H1 (cell line): ENCODE measurements at regions not wholly inside any gene's neighbourhood (a gene's known extent, or its start where the extent isn't known, plus 50 kb on each side); places are given as distances from the start of the nearest gene placed in this dataset.

Experiments
- CTCF ChIA-PET: fragments of 300-600 bp; sonication (Branson Sonifier 250); formaldehyde crosslinking; loops from one replicate; lab custom pipeline; 2021; ENCODE audit not compliant: partially characterized antibody; lab: Charles Lee
- POLR2A ChIA-PET: fragments of 300-600 bp; sonication (Branson Sonifier 250); formaldehyde crosslinking; loops from one replicate; lab custom pipeline; 2021; ENCODE audit warnings: inconsistent platforms; ENCODE audit not compliant: partially characterized antibody; lab: Charles Lee
- DNase-seq, 2 experiments: peaks; one replicate each; pipeline versions ENCODE4 v3.0.0 to v3.0.0-alpha.2; 2010 to 2022; ENCODE audit warnings: low spot score in 2 of 2, low read depth in 1 of 2, mixed read lengths in 1 of 2
- FAIRE-seq: peaks from 2 replicates; lab custom pipeline; 2011; peaks lifted over from hg19 to GRCh38; lab: Jason Lieb, UNC
- H2AFZ ChIP-seq: 2 replicates; pipeline ENCODE4 v1.8.1; 2012; ENCODE audit warnings: low read length, inconsistent platforms
- H2AK5ac ChIP-seq: 2 replicates; pipeline ENCODE4 v1.6.1; 2013; ENCODE audit warnings: low read depth, low read length
- H2BK120ac ChIP-seq: replicated peaks from 2 replicates; pipeline ENCODE3; 2013; ENCODE audit warnings: low read depth, low read length, inconsistent platforms
- H2BK12ac ChIP-seq: 2 replicates; pipeline ENCODE4 v1.6.1; 2013; ENCODE audit warnings: low read depth, low read length
- H2BK15ac ChIP-seq: 2 replicates; pipeline ENCODE4 v1.6.1; 2013; ENCODE audit warnings: low read length
- H2BK20ac ChIP-seq: 2 replicates; pipeline ENCODE4 v1.6.1; 2013; ENCODE audit warnings: low read length
- H2BK5ac ChIP-seq: 2 replicates; pipeline ENCODE4 v1.6.1; 2013; ENCODE audit warnings: low read depth, low read length
- H3K14ac ChIP-seq: 2 replicates; pipeline ENCODE4 v1.6.1; 2013; ENCODE audit warnings: inconsistent platforms; ENCODE audit not compliant: insufficient read length
- H3K18ac ChIP-seq: 2 replicates; pipeline ENCODE4 v1.6.1; 2013; ENCODE audit warnings: low read length; ENCODE audit errors: extremely low read depth
- H3K23ac ChIP-seq: 2 replicates; pipeline ENCODE4 v1.6.1; 2013; ENCODE audit warnings: inconsistent platforms; ENCODE audit not compliant: insufficient read length
- H3K23me2 ChIP-seq: 2 replicates; pipeline ENCODE4 v1.6.1; 2013; ENCODE audit warnings: low read depth, low read length
- H3K27ac ChIP-seq: 2 replicates; pipeline ENCODE4 v1.6.1; 2011; ENCODE audit warnings: low read depth, low read length, inconsistent platforms
- H3K27me3 ChIP-seq, 4 experiments: replicated peaks in 1 of 4; 1 replicate in 1 of 4; 2 replicates in 3 of 4; pipeline versions ENCODE4 v1.6.1 to v1.8.1; 2011 to 2013; ENCODE audit warnings: low read length in 3 of 4, mild to moderate bottlenecking in 3 of 4, inconsistent platforms in 2 of 4, mixed read lengths in 2 of 4, moderate library complexity in 1 of 4; ENCODE audit not compliant: control insufficient read depth in 3 of 4, insufficient read depth in 3 of 4; ENCODE audit errors: extremely low read depth in 1 of 4
- H3K36me3 ChIP-seq, 4 experiments: 2 replicates each; pipeline versions ENCODE4 v1.6.1 to v1.8.1; 2011 to 2013; ENCODE audit warnings: mild to moderate bottlenecking in 4 of 4, low read length in 3 of 4, moderate library complexity in 2 of 4, control low read depth in 1 of 4, inconsistent platforms in 1 of 4; ENCODE audit not compliant: insufficient read depth in 4 of 4, control insufficient read depth in 2 of 4
- H3K4ac ChIP-seq: replicated peaks from 2 replicates; pipeline ENCODE3; 2013; ENCODE audit warnings: low read length, low read depth, mixed read lengths, inconsistent platforms; ENCODE audit not compliant: insufficient read length
- H3K4me1 ChIP-seq, 4 experiments: replicated peaks in 1 of 4; 1 replicate in 1 of 4; 2 replicates in 3 of 4; pipeline versions ENCODE4 v1.6.1 to v1.8.1; 2011 to 2013; ENCODE audit warnings: low read length in 3 of 4, inconsistent platforms in 2 of 4, mixed read lengths in 1 of 4; ENCODE audit not compliant: insufficient read depth in 4 of 4, control insufficient read depth in 3 of 4
- H3K4me2 ChIP-seq, 2 experiments: 2 replicates each; pipeline versions ENCODE4 v1.6.1 to v1.8.1; 2011 to 2013; ENCODE audit warnings: low read depth in 2 of 2, low read length in 2 of 2, control low read depth in 1 of 2, inconsistent platforms in 1 of 2, mild to moderate bottlenecking in 1 of 2; ENCODE audit not compliant: insufficient read depth in 1 of 2
- H3K4me3 ChIP-seq, 4 experiments: fragments of 200-600, 300-600 bp in 1 of 4; sonication (generic), shearing (Covaris generic), sonication (Bioruptor Twin) in 1 of 4; 2 replicates each; pipeline versions ENCODE4 v1.5.1 to v1.8.1; 2011 to 2016; ENCODE audit warnings: low read length in 4 of 4, low read depth in 3 of 4, control low read depth in 2 of 4, inconsistent platforms in 2 of 4, mild to moderate bottlenecking in 2 of 4, mixed read lengths in 1 of 4, moderate library complexity in 1 of 4; ENCODE audit not compliant: insufficient read depth in 2 of 4; ENCODE audit errors: extremely low read depth in 1 of 4
- H3K56ac ChIP-seq: replicated peaks from 2 replicates; pipeline ENCODE3; 2013; ENCODE audit warnings: low read depth, mild to moderate bottlenecking, mixed read lengths, low read length, inconsistent platforms; ENCODE audit not compliant: insufficient read length
- H3K79me1 ChIP-seq: 2 replicates; pipeline ENCODE4 v1.6.1; 2013; ENCODE audit warnings: low read depth, low read length, control low read depth
- H3K79me2 ChIP-seq, 2 experiments: 2 replicates each; pipeline versions ENCODE4 v1.6.1 to v1.8.1; 2012 to 2013; ENCODE audit warnings: low read length in 2 of 2, mild to moderate bottlenecking in 2 of 2, inconsistent platforms in 1 of 2; ENCODE audit not compliant: insufficient read depth in 2 of 2, control insufficient read depth in 1 of 2
- H3K9ac ChIP-seq, 4 experiments: replicated peaks in 1 of 4; 1 replicate in 1 of 4; 2 replicates in 3 of 4; pipeline versions ENCODE4 v1.6.1 to v1.8.1; 2011 to 2013; ENCODE audit warnings: low read depth in 3 of 4, low read length in 3 of 4, control low read depth in 2 of 4, mild to moderate bottlenecking in 2 of 4, moderate library complexity in 2 of 4, inconsistent platforms in 1 of 4; ENCODE audit errors: extremely low read depth in 1 of 4
- H3K9me3 ChIP-seq, 2 experiments: 2 replicates each; pipeline versions ENCODE4 v1.6.1 to v1.8.1; 2012 to 2013; ENCODE audit warnings: mild to moderate bottlenecking in 2 of 2, moderate library complexity in 2 of 2, control low read depth in 1 of 2, inconsistent platforms in 1 of 2, low read depth in 1 of 2, low read length in 1 of 2, mixed read lengths in 1 of 2; ENCODE audit not compliant: insufficient read depth in 2 of 2
- H4K20me1 ChIP-seq, 2 experiments: replicated peaks in 1 of 2; 2 replicates each; pipeline versions ENCODE3 to v1.8.1; 2011 to 2013; ENCODE audit warnings: inconsistent platforms in 2 of 2, low read length in 2 of 2, mild to moderate bottlenecking in 1 of 2; ENCODE audit not compliant: insufficient read depth in 2 of 2, control insufficient read depth in 1 of 2
- H4K5ac ChIP-seq: 2 replicates; pipeline ENCODE4 v1.6.1; 2013; ENCODE audit warnings: low read length, low read depth, mixed read lengths, inconsistent platforms; ENCODE audit not compliant: insufficient read length
- H4K8ac ChIP-seq: 2 replicates; pipeline ENCODE4 v1.8.0; 2013; ENCODE audit warnings: mild to moderate bottlenecking, moderate library complexity, low read length, inconsistent platforms; ENCODE audit not compliant: insufficient read depth; ENCODE audit errors: extremely low read depth
- H4K91ac ChIP-seq: replicated peaks from 2 replicates; pipeline ENCODE3; 2013; ENCODE audit warnings: low read length, mixed read lengths, inconsistent platforms; ENCODE audit not compliant: insufficient read length
- FOSL1 ChIP-seq: IDR thresholded peaks from 2 replicates; pipeline ENCODE4 v1.6.1; 2011; ENCODE audit warnings: mild to moderate bottlenecking, low read depth, low read length, moderate library complexity; ENCODE audit not compliant: insufficient read depth
- SIN3A ChIP-seq, 2 experiments: IDR thresholded peaks in 1 of 2; conservative IDR thresholded peaks in 1 of 2; 2 replicates each; pipeline ENCODE4 v1.6.1; 2011 to 2012; ENCODE audit warnings: low read length in 2 of 2, improper control_type of control experiment in 1 of 2, low read depth in 1 of 2, mild to moderate bottlenecking in 1 of 2
- WGBS, 2 experiments: shearing (Covaris generic) in 1 of 2; methylation state at CpG; one replicate each; pipeline versions ENCODE4 v1.1.6 to v1.1.7; 2013 to 2015; ENCODE audit warnings: low lambda C conversion rate in 2 of 2, mixed read lengths in 2 of 2, inconsistent platforms in 1 of 2, low coverage in 1 of 2, missing lambda C conversion rate in 1 of 2; ENCODE audit not compliant: insufficient replicate concordance in 2 of 2, insufficient coverage in 1 of 2, insufficient read length in 1 of 2; ENCODE audit errors: extremely low coverage in 1 of 2, missing lambda C conversion rate in 1 of 2; 5-methylcytosine and 5-hydroxymethylcytosine counted together

- Histone ChIP-seq H3K79me2 (no peaks in the 10 kb centered on the region), H4K8ac (no peak overlapping the region), H3K56ac (no peak overlapping the region), H4K91ac (no peak overlapping the region), H3K18ac (no peak overlapping the region), H2AK5ac (no peak overlapping the region), H2BK12ac (no peak overlapping the region), H3K9me3 (no peaks in the 10 kb centered on the region), H3K4me1 (peaks cover 0 to 5% (median 0%) of the 10 kb centered on the region in 4 experiments; a peak in 3 of 7 replicates), H3K4ac (no peak overlapping the region), H2BK15ac (no peak overlapping the region), H3K23me2 (no peaks in the 10 kb centered on the region), H2BK20ac (no peak overlapping the region), H2BK5ac (no peak overlapping the region)
- CTCF ChIA-PET: interaction anchor here (0.8 to 4.1 kb wide), 11 partner anchors 9 to 323 kb away, joined by 3 to 57 read pairs (median 6); no protein-coding TSS in a partner anchor
- DNase-seq: no peak
- WGBS, 2 experiments: 80% methylated on average over 3 of the region's 3 CpGs; no CpG with 5 or more reads in 1 of the 2 experiments
- TF ChIP-seq FOSL1 (no peak), SIN3A (conservative IDR thresholded peaks at IDR 0.05 in 1 of 2, IDR thresholded peaks at IDR 0.05 in 1 of 2; ENCODE audit: low read depth in 1 of 2, low read length in 2 of 2) (no peak)
- TF ChIP-seq, all 59 proteins: peak for 0
- no peak overlapping the region for H3K27ac ChIP-seq
- no peak overlapping the region for H4K5ac ChIP-seq
- H3K27me3 ChIP-seq: no peaks in the 10 kb centered on the region
- no peak overlapping the region for H3K23ac ChIP-seq
- no peak for FAIRE-seq
- no peaks in the 10 kb centered on the region for H3K36me3 ChIP-seq
- H3K9ac ChIP-seq: no peak overlapping the region
- no peaks in the 10 kb centered on the region for H3K79me1 ChIP-seq
- H4K20me1 ChIP-seq: no peaks in the 10 kb centered on the region
- H3K4me2 ChIP-seq: no peak overlapping the region
- H2AFZ ChIP-seq: no peak overlapping the region
- POLR2A ChIA-PET: interaction anchor here (0.6 kb wide), 1 partner anchor 257 kb away, joined by 3 read pairs; no protein-coding TSS in a partner anchor
- no peak overlapping the region for H2BK120ac ChIP-seq
- H3K14ac ChIP-seq: no peak overlapping the region
- H3K4me3 ChIP-seq: no peak overlapping the region
Observed at GRCh38 chr10:60446851-60447250, 57.2 kb upstream of the ANK3 start.
